ENCODE measurements at regions not wholly inside any gene's neighbourhood (a gene's known extent, or its start where the extent isn't known, plus 50 kb on each side); places are given as distances from the start of the nearest gene placed in this dataset.

DNA sequence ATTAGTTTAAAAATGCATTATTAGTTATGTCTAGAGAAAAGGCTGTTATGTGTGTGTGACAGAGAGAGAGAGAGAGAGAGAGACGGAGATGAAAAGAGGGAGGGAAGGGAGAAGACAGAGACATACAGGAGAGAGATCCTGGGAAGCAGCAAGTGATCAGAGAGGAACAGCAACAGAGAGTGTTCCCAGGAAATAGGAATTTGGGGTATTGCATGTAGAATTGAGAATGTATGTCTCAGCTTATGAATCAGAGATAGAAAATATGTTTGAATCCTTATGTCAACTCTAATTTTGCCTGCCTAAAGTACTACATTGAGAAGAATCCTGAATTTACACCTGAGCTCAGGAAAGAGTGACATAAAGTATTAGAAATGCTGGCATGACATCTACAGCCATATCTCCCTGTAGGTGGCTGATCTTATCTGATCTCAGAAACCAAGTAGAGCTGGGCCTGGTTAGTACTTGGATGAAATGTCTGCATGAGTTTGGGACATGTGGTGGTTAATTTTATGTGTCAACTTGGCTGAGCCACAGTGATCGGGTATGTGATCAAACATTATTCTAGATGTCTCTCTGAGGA lies 130.6 kb downstream of the TENT5A start (continued):
- TF ChIP-seq RAD21 (IDR thresholded peaks at IDR 0.05; ENCODE audit: low read depth), result no peak
- TF ChIP-seq ZBTB33 (IDR thresholded peaks at IDR 0.05; ENCODE audit: extremely low read depth, insufficient replicate concordance, low read length), result no peak

GRCh38 chr6:81614292-81614691 lies 138.2 kb downstream of the TENT5A start:
- Histone ChIP-seq H3K36me3 (ENCODE audit: control insufficient read depth in 1 of 2, insufficient read depth in 2 of 2, low read length in 2 of 2) (no peaks in the 10 kb centered on the region), H3K79me2 (ENCODE audit: insufficient read depth, low read length) (no peaks in the 10 kb centered on the region), H3K4me1 (ENCODE audit: control insufficient read depth in 1 of 2, insufficient read depth in 2 of 2, low read length in 2 of 2) (peaks cover 10 to 14% of the 10 kb centered on the region in 2 experiments), H3K9me3 (ENCODE audit: control insufficient read depth in 1 of 2, insufficient read depth in 1 of 2, low read depth in 1 of 2, low read length in 2 of 2) (no peaks in the 10 kb centered on the region), H3K27ac (ENCODE audit: low read depth, low read length) (no peak overlapping the region), H3K27me3 (ENCODE audit: insufficient read depth, low read length) (no peaks in the 10 kb centered on the region), H3K4me3 (replicated peaks in 1 of 2; ENCODE audit: low read depth in 1 of 2, low read length in 2 of 2) (no peak overlapping the region), H3K9ac (ENCODE audit: low read length) (no peak overlapping the region), H4K20me1 (ENCODE audit: insufficient read depth) (no peaks in the 10 kb centered on the region), H3K4me2 (ENCODE audit: low read length) (0 out of 2 replicates have a peak overlapping the region, but pooled peaks have one; percentile 20), H3K9me2 (ENCODE audit: insufficient read depth) (no peaks in the 10 kb centered on the region), H2AFZ (ENCODE audit: low read depth, low read length, poor library complexity, severe bottlenecking) (peak overlapping the region; percentile 38)
- CTCF ChIA-PET, result no interaction called here
- RAD21 ChIA-PET (ENCODE audit: low non-redundant PET in 1 of 2, low total read pairs in 2 of 2, uncharacterized antibody in 2 of 2, unreplicated experiment in 2 of 2), result interaction anchor here (0.7 kb wide), 2 partner anchors 69 to 245 kb away, joined by 8 read pairs; no protein-coding TSS in a partner anchor
- intact Hi-C loops (cut with micrococcal nuclease), result no loop called here
- POLR2A ChIA-PET, result no interaction called here
- no TSS peak for BruUV-seq (replicated peaks)
- ATAC-seq (no peak), DNase-seq (ENCODE audit: low read depth, low spot score) (no peak)
- no peak for TF ChIP-seq ZFX (IDR thresholded peaks at IDR 0.05)
- no peak for TF ChIP-seq SP1 (IDR thresholded peaks at IDR 0.05; ENCODE audit: low read depth)

GRCh38 chr6:81613606-81614005 lies 138.9 kb downstream of the TENT5A start:
- ChIA-PET RAD21 (ENCODE audit: low non-redundant PET in 1 of 2, low total read pairs in 2 of 2, uncharacterized antibody in 2 of 2, unreplicated experiment in 2 of 2) (interaction anchor here (0.7 kb wide), 2 partner anchors 70 to 244 kb away, joined by 8 read pairs; no protein-coding TSS in a partner anchor), CTCF (no interaction called here), POLR2A (no interaction called here)
- no peaks in the 10 kb centered on the region for H4K20me1 ChIP-seq (ENCODE audit: insufficient read depth)
- H3K4me1 ChIP-seq (ENCODE audit: control insufficient read depth in 1 of 2, insufficient read depth in 2 of 2, low read length in 2 of 2), result peaks cover 10 to 14% of the 10 kb centered on the region in 2 experiments
- no peaks in the 10 kb centered on the region for H3K36me3 ChIP-seq (ENCODE audit: control insufficient read depth in 1 of 2, insufficient read depth in 2 of 2, low read length in 2 of 2)
- no peaks in the 10 kb centered on the region for H3K9me3 ChIP-seq (ENCODE audit: control insufficient read depth in 1 of 2, insufficient read depth in 1 of 2, low read depth in 1 of 2, low read length in 2 of 2)
- intact Hi-C loops (cut with micrococcal nuclease), result no loop called here
- H3K4me3 ChIP-seq (replicated peaks in 1 of 2; ENCODE audit: low read depth in 1 of 2, low read length in 2 of 2), result no peak overlapping the region
- no peaks in the 10 kb centered on the region for H3K9me2 ChIP-seq (ENCODE audit: insufficient read depth)
- BruUV-seq (replicated peaks), result no TSS peak
- H3K27ac ChIP-seq (ENCODE audit: low read depth, low read length), result no peak overlapping the region
- H3K4me2 ChIP-seq (ENCODE audit: low read length), result peak overlapping the region; percentile 20; the same call in 1 of the 2 replicates
- no peak for ATAC-seq
- no peaks in the 10 kb centered on the region for H3K79me2 ChIP-seq (ENCODE audit: insufficient read depth, low read length)
- TF ChIP-seq EGR1 (IDR thresholded peaks at IDR 0.05; ENCODE audit: low read depth) (no peak), JUND (IDR thresholded peaks at IDR 0.05) (0 out of 2 replicates have a peak, but pooled peaks have one; percentile 16), ELF1 (IDR thresholded peaks at IDR 0.05; ENCODE audit: borderline replicate concordance, low read depth) (peak; percentile 35; the same call in 1 of the 2 replicates)
- H3K27me3 ChIP-seq (ENCODE audit: insufficient read depth, low read length), result no peaks in the 10 kb centered on the region
- H3K9ac ChIP-seq (ENCODE audit: low read length), result no peak overlapping the region
- H2AFZ ChIP-seq (ENCODE audit: low read depth, low read length, poor library complexity, severe bottlenecking), result peak overlapping the region; percentile 14
- no peak for DNase-seq (ENCODE audit: low read depth, low spot score)
